ENCODE measurements at regions not wholly inside any gene's neighbourhood (a gene's known extent, or its start where the extent isn't known, plus 50 kb on each side); places are given as distances from the start of the nearest gene placed in this dataset.

DNA sequence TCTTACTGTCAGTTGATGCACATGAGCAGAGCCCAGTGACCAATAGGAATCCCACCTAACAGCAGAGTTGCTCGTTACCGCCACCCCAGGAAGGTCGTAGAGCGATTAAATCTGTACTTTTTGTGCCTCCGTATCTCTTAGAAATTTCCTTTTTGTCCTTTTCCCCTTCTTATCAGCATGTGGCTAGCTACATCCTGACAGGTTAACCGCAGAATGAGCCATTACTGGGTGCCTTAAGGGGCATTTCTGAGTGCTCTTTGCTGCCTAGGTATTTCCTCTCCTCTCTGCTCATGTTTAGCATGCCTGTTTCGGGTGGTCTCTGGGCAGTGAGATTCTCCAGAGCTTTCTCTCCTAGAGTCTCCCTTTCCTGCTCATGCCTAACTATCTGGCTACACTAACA, 530.5 kb downstream of the FAM133A start:
- H3K9me3 Mint-ChIP-seq (ENCODE audit: low read depth), result no peaks in the 10 kb centered on the region
- no peaks in the 10 kb centered on the region for H3K27me3 Mint-ChIP-seq
- H3K4me3 Mint-ChIP-seq (ENCODE audit: low read depth), result no peak overlapping the region
- no peak for DNase-seq (ENCODE audit: low spot score, unreplicated experiment)
- no peaks in the 10 kb centered on the region for H3K4me1 Mint-ChIP-seq (ENCODE audit: low read depth)
- no peak for TF ChIP-seq CTCF (IDR thresholded peaks at IDR 0.05; ENCODE audit: unreplicated experiment)
- no peaks in the 10 kb centered on the region for H3K36me3 Mint-ChIP-seq (ENCODE audit: insufficient read depth)
- H3K27ac Mint-ChIP-seq, result no peak overlapping the region

DNA sequence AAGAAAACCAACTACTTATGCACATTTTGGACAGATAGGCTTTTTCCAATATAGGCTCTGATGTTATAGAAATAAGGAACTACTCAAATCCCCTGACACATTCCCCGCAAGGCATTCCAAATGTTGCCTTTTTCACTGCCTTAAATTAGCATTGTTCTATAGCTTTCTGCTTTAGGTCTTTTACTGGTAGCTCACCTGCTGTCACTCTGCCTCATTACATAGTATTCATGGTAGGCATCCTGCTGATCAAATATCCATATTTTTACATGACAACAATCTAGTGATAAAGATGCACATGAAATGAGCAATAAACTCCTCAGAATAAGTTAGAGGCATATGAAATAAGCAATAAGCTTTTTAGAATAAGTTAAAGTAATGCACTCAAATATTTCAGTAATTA, 542.7 kb downstream of the FAM133A start:
- no peak for TF ChIP-seq CTCF (IDR thresholded peaks at IDR 0.05; ENCODE audit: unreplicated experiment)
- H3K4me3 Mint-ChIP-seq (ENCODE audit: low read depth), result no peak overlapping the region
- DNase-seq (ENCODE audit: low spot score, unreplicated experiment), result no peak
- no peaks in the 10 kb centered on the region for H3K36me3 Mint-ChIP-seq (ENCODE audit: insufficient read depth)
- no peaks in the 10 kb centered on the region for H3K4me1 Mint-ChIP-seq (ENCODE audit: low read depth)
- no peak overlapping the region for H3K27ac Mint-ChIP-seq
- no peaks in the 10 kb centered on the region for H3K27me3 Mint-ChIP-seq
- H3K9me3 Mint-ChIP-seq (ENCODE audit: low read depth), result no peaks in the 10 kb centered on the region

DNA sequence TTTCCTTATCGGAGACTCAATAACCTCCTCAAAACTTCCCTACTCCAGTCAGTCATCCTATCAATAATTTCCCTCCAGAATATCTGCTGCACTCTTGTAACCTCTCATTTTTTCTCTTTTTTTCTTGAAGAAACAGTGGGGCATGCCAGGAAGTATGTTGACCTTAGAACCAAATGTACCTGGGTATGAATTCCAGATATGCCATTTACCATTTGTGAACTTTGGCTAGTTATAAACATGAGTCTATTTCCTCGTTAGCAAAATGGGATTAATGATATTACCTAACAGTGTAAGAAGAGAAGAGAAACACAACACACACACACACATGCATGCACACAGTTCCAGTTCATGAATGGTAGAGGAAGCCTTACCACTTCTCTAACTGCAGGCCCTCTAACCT, 578.2 kb downstream of the FAM133A start:
- Mint-ChIP-seq H3K4me1 (ENCODE audit: low read depth) (peaks cover 6% of the 10 kb centered on the region), H3K27ac (no peak overlapping the region), H3K27me3 (no peaks in the 10 kb centered on the region), H3K36me3 (ENCODE audit: insufficient read depth) (no peaks in the 10 kb centered on the region), H3K4me3 (ENCODE audit: low read depth) (no peak overlapping the region), H3K9me3 (ENCODE audit: low read depth) (no peaks in the 10 kb centered on the region)
- TF ChIP-seq CTCF (IDR thresholded peaks at IDR 0.05; ENCODE audit: unreplicated experiment), result no peak
- DNase-seq (ENCODE audit: low spot score, unreplicated experiment), result no peak

GRCh38 chrX:94256396-94256795, 582.4 kb downstream of the FAM133A start:
- peaks cover 20% of the 10 kb centered on the region for H3K9me3 Mint-ChIP-seq (ENCODE audit: low read depth)
- H3K4me1 Mint-ChIP-seq (ENCODE audit: low read depth), result no peaks in the 10 kb centered on the region
- no peak for TF ChIP-seq CTCF (IDR thresholded peaks at IDR 0.05; ENCODE audit: unreplicated experiment)
- H3K27me3 Mint-ChIP-seq, result no peaks in the 10 kb centered on the region
- no peaks in the 10 kb centered on the region for H3K36me3 Mint-ChIP-seq (ENCODE audit: insufficient read depth)
- no peak for DNase-seq (ENCODE audit: low spot score, unreplicated experiment)
- H3K4me3 Mint-ChIP-seq (ENCODE audit: low read depth), result no peak overlapping the region
- no peak overlapping the region for H3K27ac Mint-ChIP-seq

DNA sequence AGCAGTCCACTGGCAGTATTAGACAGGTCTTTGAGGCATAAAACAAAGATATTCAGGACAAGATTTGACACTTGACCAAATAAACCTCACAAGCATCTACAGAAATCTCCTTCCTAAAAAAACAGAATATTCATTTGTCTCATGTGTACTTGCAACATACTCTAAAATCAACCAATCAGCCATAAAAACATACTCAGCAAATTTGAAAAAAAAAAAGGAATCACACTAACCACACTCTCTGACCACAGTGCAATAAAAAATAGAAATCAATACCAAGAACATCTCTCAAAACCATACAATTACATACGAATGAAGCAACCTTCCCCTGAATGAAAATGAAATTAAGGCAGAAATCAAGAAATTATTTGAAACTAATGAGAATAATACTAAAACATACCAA, 591.3 kb downstream of the FAM133A start:
- no peaks in the 10 kb centered on the region for H3K27me3 Mint-ChIP-seq
- no peaks in the 10 kb centered on the region for H3K36me3 Mint-ChIP-seq (ENCODE audit: insufficient read depth)
- no peak for TF ChIP-seq CTCF (IDR thresholded peaks at IDR 0.05; ENCODE audit: unreplicated experiment)
- no peaks in the 10 kb centered on the region for H3K4me1 Mint-ChIP-seq (ENCODE audit: low read depth)
- no peak overlapping the region for H3K27ac Mint-ChIP-seq
- no peak overlapping the region for H3K4me3 Mint-ChIP-seq (ENCODE audit: low read depth)
- H3K9me3 Mint-ChIP-seq (ENCODE audit: low read depth), result peaks cover 38% of the 10 kb centered on the region
- no peak for DNase-seq (ENCODE audit: low spot score, unreplicated experiment)
